ENCODE measurements at regions not wholly inside any gene's neighbourhood (a gene's known extent, or its start where the extent isn't known, plus 50 kb on each side); places are given as distances from the start of the nearest gene placed in this dataset.
"Not testable (repeated sequence)": the region's sequence is repeated elsewhere in the genome, so short reads cannot be mapped to it uniquely, and the experiment has no call there.

- not testable (repeated sequence) for DNase-seq
Observed at GRCh38 chr2:90093571-90094270, 1402.2 kb downstream of the RPIA start.

GRCh38 chr2:90097617-90098016 lies 1406.1 kb downstream of the RPIA start:
- not testable (repeated sequence) for DNase-seq

GRCh38 chr2:90105142-90105541 lies 1413.7 kb downstream of the RPIA start:
- DNase-seq: not testable (repeated sequence)

- DNase-seq: not testable (repeated sequence)
Observed at GRCh38 chr2:90123409-90123808, 1431.9 kb downstream of the RPIA start.

- not testable (repeated sequence) for DNase-seq
Observed at GRCh38 chr2:90139046-90139445, 1447.6 kb downstream of the RPIA start.

- DNase-seq: not testable (repeated sequence)
Observed at GRCh38 chr2:90141558-90141957, 1450.1 kb downstream of the RPIA start.

- not testable (repeated sequence) for DNase-seq
Observed at GRCh38 chr2:90151805-90152204, 1460.3 kb downstream of the RPIA start.

- DNase-seq: not testable (repeated sequence)
Observed at GRCh38 chr2:90170978-90171377, 1479.5 kb downstream of the RPIA start.

- DNase-seq: not testable (repeated sequence)
Observed at GRCh38 chr2:90173081-90173480, 1481.6 kb downstream of the RPIA start.

- DNase-seq: not testable (repeated sequence)
Observed at GRCh38 chr2:90179591-90179990, 1488.1 kb downstream of the RPIA start.

GRCh38 chr2:90207454-90208058 lies 1516.1 kb downstream of the RPIA start:
- no peak for DNase-seq

GRCh38 chr2:90209009-90209408 lies 1517.5 kb downstream of the RPIA start:
- no peak for DNase-seq

- DNase-seq: no peak
Observed at GRCh38 chr2:90209806-90210205, 1518.3 kb downstream of the RPIA start.

GRCh38 chr2:90215880-90216279 lies 1524.4 kb downstream of the RPIA start:
- not testable (repeated sequence) for DNase-seq

GRCh38 chr2:90216801-90217200 lies 1525.3 kb downstream of the RPIA start:
- DNase-seq: not testable (repeated sequence)

GRCh38 chr2:90218534-90218933 lies 1527.1 kb downstream of the RPIA start:
- DNase-seq: not testable (repeated sequence)

- DNase-seq: not testable (repeated sequence)
Observed at GRCh38 chr2:90220623-90221299, 1529.3 kb downstream of the RPIA start.

- DNase-seq: no peak
Observed at GRCh38 chr2:90221300-90221651, 1529.8 kb downstream of the RPIA start.

- DNase-seq: not testable (repeated sequence)
Observed at GRCh38 chr2:90224767-90225166, 1533.3 kb downstream of the RPIA start.

GRCh38 chr2:90226465-90227072 lies 1535.1 kb downstream of the RPIA start:
- DNase-seq: not testable (repeated sequence)

- not testable (repeated sequence) for DNase-seq
Observed at GRCh38 chr2:90231199-90231598, 1539.7 kb downstream of the RPIA start.

GRCh38 chr2:90235452-90235851 lies 1544.0 kb downstream of the RPIA start:
- DNase-seq: not testable (repeated sequence)

- peak; percentile 42 for DNase-seq
Observed at GRCh38 chr2:90237923-90238361, 1546.5 kb downstream of the RPIA start.
